GM12878 (cell line): ENCODE measurements at regions not wholly inside any gene's neighbourhood (a gene's known extent, or its start where the extent isn't known, plus 50 kb on each side); places are given as distances from the start of the nearest gene placed in this dataset.

ENCODE experiments used
- ATAC-seq: fragments of 200-7000 bp; cut with Tn5 transposase; 3 replicates; pipeline ENCODE4 v1.9.1; 2020; ENCODE audit warnings: mild to moderate bottlenecking, moderate library complexity
- BruUV-seq: library from RNA; stranded (reverse); fragments of 400-500 nt; replicated peaks from 2 replicates; lab custom pipeline; 2021; lab: Mats Ljungman, UMichigan
- CTCF ChIA-PET: fragments of 300-600 bp; sonication (Branson Sonifier 250); formaldehyde crosslinking; extraction: SDS; loops from one replicate; lab custom pipeline; 2021; ENCODE audit warnings: inconsistent platforms; lab: Yijun Ruan, JAX
- POLR2A ChIA-PET: fragments of 350-600 bp; formaldehyde crosslinking; extraction: SDS; loops from one replicate; lab custom pipeline; 2021; ENCODE audit warnings: inconsistent platforms; lab: Charles Lee
- RAD21 ChIA-PET: fragments of 300-600 bp; sonication (Branson Sonifier 250); formaldehyde crosslinking; loops from one replicate; lab custom pipeline; 2023; ENCODE audit warnings: antibody characterized with exemption; ENCODE audit not compliant: unreplicated experiment; lab: Charles Lee
- SMC1A ChIA-PET: fragments of 300-600 bp; sonication (Branson Sonifier 250); formaldehyde crosslinking; loops from one replicate; lab custom pipeline; 2023; ENCODE audit not compliant: unreplicated experiment, uncharacterized antibody; lab: Charles Lee
- DNase-seq: peaks from one replicate; pipeline ENCODE4 v3.0.0-alpha.2; 2011; ENCODE audit warnings: low read depth, low spot score
- FAIRE-seq: peaks from 3 replicates; lab custom pipeline; 2011; peaks lifted over from hg19 to GRCh38; lab: Jason Lieb, UNC
- H2AFZ ChIP-seq: 2 replicates; pipeline ENCODE4 v1.6.0; 2011; ENCODE audit warnings: low read depth, low read length, control low read depth; ENCODE audit not compliant: control insufficient read depth
- H3K27ac ChIP-seq: 2 replicates; pipeline ENCODE4 v1.5.1; 2011; ENCODE audit warnings: control low read depth; ENCODE audit not compliant: control insufficient read depth, insufficient read depth
- H3K27me3 ChIP-seq, 2 experiments: replicated peaks in 1 of 2; 2 replicates each; pipeline versions ENCODE4 v1.6.0 to v1.6.1; 2011; ENCODE audit warnings: low read length in 1 of 2; ENCODE audit not compliant: control insufficient read depth in 2 of 2, insufficient read depth in 2 of 2
- H3K36me3 ChIP-seq, 2 experiments: 2 replicates each; pipeline ENCODE4 v1.5.1; 2011; ENCODE audit warnings: low read length in 1 of 2; ENCODE audit not compliant: control insufficient read depth in 2 of 2, insufficient read depth in 2 of 2
- H3K4me1 ChIP-seq: 2 replicates; pipeline ENCODE4 v1.6.1; 2011; ENCODE audit warnings: mild to moderate bottlenecking, low read length, moderate library complexity, mixed read lengths; ENCODE audit not compliant: control insufficient read depth, insufficient read depth
- H3K4me2 ChIP-seq: 2 replicates; pipeline ENCODE4 v1.6.0; 2011; ENCODE audit warnings: control low read depth; ENCODE audit not compliant: control insufficient read depth, insufficient read depth
- H3K4me3 ChIP-seq: fragments of 200-600 bp; sonication (generic); 2 replicates; pipeline ENCODE4 v1.5.1; 2016
- H3K79me2 ChIP-seq: 2 replicates; pipeline ENCODE4 v1.6.0; 2011; ENCODE audit warnings: low read length; ENCODE audit not compliant: control insufficient read depth, insufficient read depth
- H3K9ac ChIP-seq: 2 replicates; pipeline ENCODE4 v1.8.0; 2011; ENCODE audit warnings: low read length, control low read depth, mixed read lengths; ENCODE audit not compliant: control insufficient read depth, insufficient read depth
- H3K9me3 ChIP-seq: replicated peaks from 3 replicates; pipeline ENCODE4 v1.5.1; 2011; ENCODE audit warnings: mild to moderate bottlenecking, low read length; ENCODE audit not compliant: control insufficient read depth, insufficient read depth
- H4K20me1 ChIP-seq: 2 replicates; pipeline ENCODE4 v1.6.0; 2011; ENCODE audit not compliant: control insufficient read depth, insufficient read depth
- ATF7 ChIP-seq: fragments of 450-650 bp; IDR thresholded peaks from 2 replicates; pipeline ENCODE4 v1.6.1; 2016; ENCODE audit warnings: low read depth, mild to moderate bottlenecking
- ETV6 ChIP-seq, 2 experiments: fragments of 450-650 bp in 1 of 2; IDR thresholded peaks in 1 of 2; conservative IDR thresholded peaks in 1 of 2; 2 replicates each; pipeline ENCODE4 v1.6.1; 2014; ENCODE audit warnings: antibody characterized with exemption in 1 of 2, borderline replicate concordance in 1 of 2, low read depth in 1 of 2, mild to moderate bottlenecking in 1 of 2, moderate library complexity in 1 of 2
- IKZF1 ChIP-seq: fragments of 450-650 bp; conservative IDR thresholded peaks from 2 replicates; pipeline ENCODE4 v1.6.1; 2017; ENCODE audit warnings: antibody characterized with exemption, mild to moderate bottlenecking
- IKZF2 ChIP-seq, 2 experiments: fragments of 450-650 bp; IDR thresholded peaks; 2 replicates each; pipeline ENCODE4 v1.6.1; 2017; ENCODE audit warnings: mild to moderate bottlenecking in 2 of 2, moderate library complexity in 2 of 2
- KLF5 ChIP-seq: fragments of 450-650 bp; IDR thresholded peaks from 2 replicates; pipeline ENCODE4 v1.6.1; 2014; ENCODE audit warnings: mild to moderate bottlenecking; ENCODE audit not compliant: partially characterized antibody
- SREBF1 ChIP-seq: IDR thresholded peaks from 2 replicates; pipeline ENCODE4 v1.6.1; 2012; ENCODE audit warnings: mild to moderate bottlenecking, low read length
- YBX1 ChIP-seq: fragments of 450-650 bp; IDR thresholded peaks from 2 replicates; pipeline ENCODE4 v1.6.1; 2016; ENCODE audit warnings: antibody characterized with exemption
- ZNF592 ChIP-seq: fragments of 450-650 bp; IDR thresholded peaks from 2 replicates; pipeline ENCODE4 v1.6.1; 2017; ENCODE audit warnings: mild to moderate bottlenecking, moderate library complexity
- WGBS: methylation state at CpG from one replicate; pipeline ENCODE4 v1.1.6; 2016; ENCODE audit warnings: low lambda C conversion rate; ENCODE audit not compliant: insufficient replicate concordance, insufficient coverage; ENCODE audit errors: missing lambda C conversion rate; 5-methylcytosine and 5-hydroxymethylcytosine counted together
- in situ Hi-C: fragments of 300-500 bp; cut with MboI; formaldehyde crosslinking; loops from 9 replicates; pipeline ENCODE4 v1.14.3; 2018; ENCODE audit warnings: mixed read lengths
- intact Hi-C: fragments of 100-400 bp; cut with micrococcal nuclease; formaldehyde crosslinking; loops from one replicate; pipeline ENCODE4 v1.14.2; 2022; ENCODE audit not compliant: unreplicated experiment

DNA sequence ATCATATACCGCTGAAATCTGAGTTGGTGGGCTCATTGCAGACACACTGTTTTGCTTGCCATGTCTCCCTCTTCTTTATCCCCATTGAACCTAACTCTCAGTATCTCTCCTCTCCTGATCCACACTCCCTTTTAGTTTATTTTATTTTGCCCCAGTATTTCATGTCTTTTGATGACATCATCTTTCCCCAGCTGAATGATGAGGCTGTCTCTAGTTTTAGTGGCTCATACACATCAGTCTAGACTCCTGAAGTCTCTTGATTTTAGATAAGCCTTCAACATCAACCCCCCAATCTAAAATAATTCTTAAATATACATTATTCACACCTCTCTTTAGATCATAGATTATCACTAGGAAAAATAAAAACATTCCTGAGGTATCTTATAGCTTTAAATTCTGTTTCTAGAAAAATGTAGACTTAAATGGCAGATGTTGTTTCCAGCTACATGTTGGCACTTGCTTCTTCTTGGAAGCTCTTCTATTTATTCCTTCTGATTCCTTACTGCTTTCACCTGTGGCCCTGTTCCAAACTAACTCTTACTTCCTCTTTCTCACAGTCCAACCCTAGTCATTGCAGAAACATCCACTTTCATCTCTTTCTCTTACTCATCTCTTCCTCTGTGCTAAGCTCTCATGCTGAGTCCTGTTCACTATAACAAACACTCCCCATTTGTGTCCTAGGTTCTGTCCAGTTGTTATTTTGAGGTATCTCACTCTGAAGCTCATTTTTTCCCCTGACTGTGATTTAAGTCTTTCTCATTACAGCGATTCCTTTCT, 191.9 kb upstream of the SLC35B3 start:
- in situ Hi-C loops: no loop called here
- WGBS: 43% methylated on average over 2 of the region's 2 CpGs
- Histone ChIP-seq H3K9me3 (no peaks in the 10 kb centered on the region), H3K79me2 (no peaks in the 10 kb centered on the region), H3K4me3 (no peak overlapping the region), H3K27ac (no peak overlapping the region), H3K9ac (no peak overlapping the region), H3K27me3 (no peaks in the 10 kb centered on the region), H3K36me3 (no peaks in the 10 kb centered on the region), H2AFZ (no peak overlapping the region), H3K4me1 (no peaks in the 10 kb centered on the region), H4K20me1 (no peaks in the 10 kb centered on the region), H3K4me2 (no peak overlapping the region)
- POLR2A ChIA-PET: no interaction called here
- no TSS peak for BruUV-seq
- ATAC-seq (peak; percentile 88), DNase-seq (peak; percentile 12), FAIRE-seq (no peak)
- RAD21 ChIA-PET: no interaction called here
- SMC1A ChIA-PET: interaction anchor here (1.2 to 1.4 kb wide), 2 partner anchors 9 to 16 kb away, joined by 4 to 5 read pairs; no protein-coding TSS in a partner anchor
- intact Hi-C loops: no loop called here
- no peak for TF ChIP-seq ETV6 (conservative IDR thresholded peaks at IDR 0.05 in 1 of 2, IDR thresholded peaks at IDR 0.05 in 1 of 2; ENCODE audit: borderline replicate concordance in 1 of 2, low read depth in 1 of 2)
- no peak for TF ChIP-seq IKZF1
- TF ChIP-seq ZNF592: no peak
- no peak for TF ChIP-seq SREBF1
- TF ChIP-seq YBX1: no peak
- no peak for TF ChIP-seq KLF5
- TF ChIP-seq ATF7: peak; percentile 52; the same call in 1 of the 2 replicates
- peak; percentile 29 to 49; a peak in 3 of 4 replicates for TF ChIP-seq IKZF2 (IDR thresholded peaks at IDR 0.05)
- CTCF ChIA-PET: no interaction called here
